Glutamatergic neuron (in vitro differentiated cells): ENCODE measurements at regions not wholly inside any gene's neighbourhood (a gene's known extent, or its start where the extent isn't known, plus 50 kb on each side); places are given as distances from the start of the nearest gene placed in this dataset.

Source experiments
- DNase-seq: peaks from one replicate; pipeline ENCODE4 v3.0.0; 2022
- H3K27ac Mint-ChIP-seq: one replicate; pipeline ENCODE4 v1.8.0; 2020; ENCODE audit warnings: mild to moderate bottlenecking, mixed read lengths, inconsistent platforms; ENCODE audit not compliant: unreplicated experiment
- H3K27me3 Mint-ChIP-seq: one replicate; pipeline ENCODE4 v1.8.0; 2020; ENCODE audit warnings: mild to moderate bottlenecking, moderate library complexity, mixed read lengths, inconsistent platforms; ENCODE audit not compliant: unreplicated experiment
- H3K36me3 Mint-ChIP-seq: one replicate; pipeline ENCODE4 v1.8.0; 2020; ENCODE audit warnings: mild to moderate bottlenecking, mixed read lengths, inconsistent platforms; ENCODE audit not compliant: unreplicated experiment
- H3K4me1 Mint-ChIP-seq: one replicate; pipeline ENCODE4 v1.8.0; 2020; ENCODE audit warnings: mild to moderate bottlenecking, low read depth, mixed read lengths, inconsistent platforms; ENCODE audit not compliant: unreplicated experiment
- H3K4me3 Mint-ChIP-seq: one replicate; pipeline ENCODE4 v1.8.0; 2020; ENCODE audit warnings: mild to moderate bottlenecking, mixed read lengths, inconsistent platforms; ENCODE audit not compliant: unreplicated experiment
- H3K9me3 Mint-ChIP-seq: one replicate; pipeline ENCODE4 v1.8.0; 2020; ENCODE audit warnings: mild to moderate bottlenecking, moderate library complexity, mixed read lengths, inconsistent platforms; ENCODE audit not compliant: unreplicated experiment
- TF ChIP-seq, protein P1 (sequence below): fragments of 200-600 bp; sonication (generic); IDR thresholded peaks from one replicate; pipeline ENCODE4 v1.5.0; 2021; ENCODE audit not compliant: partially characterized antibody, unreplicated experiment

DNA sequence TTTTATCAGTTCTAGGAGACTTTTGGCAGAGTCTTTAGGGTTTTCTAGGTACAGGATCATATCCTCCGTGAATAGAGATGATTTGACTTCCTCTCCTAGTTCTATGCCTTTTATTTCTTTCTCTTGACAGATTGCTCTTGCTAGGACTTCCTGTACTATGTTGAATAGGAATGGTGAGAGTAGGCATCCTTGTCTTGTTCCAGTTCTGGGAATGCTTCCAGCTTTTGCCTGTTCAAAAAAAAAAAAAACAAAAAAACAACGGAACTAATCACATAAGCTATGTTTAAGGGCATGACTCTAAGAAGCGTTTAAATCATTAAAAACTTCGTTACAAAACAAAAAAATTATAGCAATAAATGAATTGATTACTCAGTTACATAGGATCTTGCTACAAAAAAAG, 145.7 kb downstream of the NUP35 start:
- no peak for DNase-seq
- Mint-ChIP-seq H3K4me1 (no peaks in the 10 kb centered on the region), H3K9me3 (peaks cover 3% of the 10 kb centered on the region), H3K27me3 (no peaks in the 10 kb centered on the region), H3K4me3 (no peak overlapping the region), H3K36me3 (no peaks in the 10 kb centered on the region), H3K27ac (no peak overlapping the region)
- TF ChIP-seq, protein P1, sequence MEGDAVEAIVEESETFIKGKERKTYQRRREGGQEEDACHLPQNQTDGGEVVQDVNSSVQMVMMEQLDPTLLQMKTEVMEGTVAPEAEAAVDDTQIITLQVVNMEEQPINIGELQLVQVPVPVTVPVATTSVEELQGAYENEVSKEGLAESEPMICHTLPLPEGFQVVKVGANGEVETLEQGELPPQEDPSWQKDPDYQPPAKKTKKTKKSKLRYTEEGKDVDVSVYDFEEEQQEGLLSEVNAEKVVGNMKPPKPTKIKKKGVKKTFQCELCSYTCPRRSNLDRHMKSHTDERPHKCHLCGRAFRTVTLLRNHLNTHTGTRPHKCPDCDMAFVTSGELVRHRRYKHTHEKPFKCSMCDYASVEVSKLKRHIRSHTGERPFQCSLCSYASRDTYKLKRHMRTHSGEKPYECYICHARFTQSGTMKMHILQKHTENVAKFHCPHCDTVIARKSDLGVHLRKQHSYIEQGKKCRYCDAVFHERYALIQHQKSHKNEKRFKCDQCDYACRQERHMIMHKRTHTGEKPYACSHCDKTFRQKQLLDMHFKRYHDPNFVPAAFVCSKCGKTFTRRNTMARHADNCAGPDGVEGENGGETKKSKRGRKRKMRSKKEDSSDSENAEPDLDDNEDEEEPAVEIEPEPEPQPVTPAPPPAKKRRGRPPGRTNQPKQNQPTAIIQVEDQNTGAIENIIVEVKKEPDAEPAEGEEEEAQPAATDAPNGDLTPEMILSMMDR = no peak

DNA sequence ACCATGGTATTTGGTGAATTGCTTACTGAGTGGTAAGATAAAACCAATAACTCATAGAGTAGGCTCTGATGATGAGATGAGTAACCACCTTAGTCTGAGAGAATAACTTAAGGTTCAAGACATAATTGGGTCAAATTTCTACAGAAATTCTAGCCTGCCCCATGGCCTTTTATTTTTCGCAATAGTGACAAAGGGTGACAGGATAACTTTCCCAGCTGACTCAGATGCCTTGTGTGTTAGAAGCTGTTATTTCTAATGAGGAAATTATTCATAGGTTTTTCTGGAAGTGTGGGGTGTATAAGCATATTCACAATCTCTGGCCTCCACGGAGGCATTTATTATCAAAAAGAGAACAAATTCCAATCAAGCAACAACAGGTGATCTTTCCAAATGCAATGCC, 159.0 kb downstream of the NUP35 start:
- TF ChIP-seq, protein P1 = no peak
- DNase-seq = no peak
- Mint-ChIP-seq H3K9me3 (no peaks in the 10 kb centered on the region), H3K4me1 (no peaks in the 10 kb centered on the region), H3K27ac (no peak overlapping the region), H3K36me3 (no peaks in the 10 kb centered on the region), H3K27me3 (no peaks in the 10 kb centered on the region), H3K4me3 (no peak overlapping the region)

DNA sequence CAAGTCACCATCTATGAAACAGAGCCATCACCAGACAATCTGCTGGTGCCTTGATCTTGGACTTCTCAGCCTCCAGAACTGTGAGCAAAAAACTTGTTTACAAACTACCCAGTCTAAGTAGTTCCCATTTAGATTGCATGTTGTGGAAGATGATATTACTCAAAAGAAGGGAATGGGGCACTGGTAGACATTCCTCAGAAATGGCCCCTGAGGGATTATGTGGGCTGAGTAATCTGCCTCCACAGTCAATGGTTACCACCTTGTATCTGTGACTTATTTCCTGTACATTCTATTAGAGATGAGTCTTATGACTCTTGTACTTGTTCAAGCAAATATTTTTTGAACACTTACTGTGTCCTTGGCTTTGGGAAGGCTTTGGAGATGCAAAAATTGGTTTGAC, 160.4 kb downstream of the NUP35 start:
- H3K4me3 Mint-ChIP-seq = no peak overlapping the region
- no peak for DNase-seq
- H3K9me3 Mint-ChIP-seq = no peaks in the 10 kb centered on the region
- H3K27ac Mint-ChIP-seq = no peak overlapping the region
- H3K36me3 Mint-ChIP-seq = no peaks in the 10 kb centered on the region
- TF ChIP-seq, protein P1 = no peak
- H3K27me3 Mint-ChIP-seq = no peaks in the 10 kb centered on the region
- H3K4me1 Mint-ChIP-seq = no peaks in the 10 kb centered on the region

DNA sequence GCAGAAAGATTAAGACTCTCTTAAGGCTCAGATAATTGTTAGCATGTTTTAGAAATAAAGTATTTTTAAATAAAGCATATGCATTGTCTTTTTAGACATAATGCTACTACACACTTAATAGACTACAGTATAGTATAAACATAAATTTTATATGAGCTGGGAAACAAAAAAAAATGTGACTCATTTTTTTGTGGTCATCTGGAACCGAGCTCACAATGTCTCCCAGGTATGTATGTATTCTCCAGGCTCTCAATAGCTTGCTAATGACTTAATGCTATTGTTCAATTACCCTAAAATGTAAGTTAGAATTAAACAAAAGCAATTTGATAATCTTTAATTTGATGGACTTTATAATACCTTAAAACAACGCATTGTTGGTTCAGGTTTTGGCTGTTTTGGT, 167.2 kb downstream of the NUP35 start:
- H3K27me3 Mint-ChIP-seq = no peaks in the 10 kb centered on the region
- TF ChIP-seq, protein P1 = no peak
- H3K4me1 Mint-ChIP-seq = no peaks in the 10 kb centered on the region
- H3K4me3 Mint-ChIP-seq = no peak overlapping the region
- no peaks in the 10 kb centered on the region for H3K36me3 Mint-ChIP-seq
- no peak overlapping the region for H3K27ac Mint-ChIP-seq
- H3K9me3 Mint-ChIP-seq = peaks cover 3% of the 10 kb centered on the region
- no peak for DNase-seq

DNA sequence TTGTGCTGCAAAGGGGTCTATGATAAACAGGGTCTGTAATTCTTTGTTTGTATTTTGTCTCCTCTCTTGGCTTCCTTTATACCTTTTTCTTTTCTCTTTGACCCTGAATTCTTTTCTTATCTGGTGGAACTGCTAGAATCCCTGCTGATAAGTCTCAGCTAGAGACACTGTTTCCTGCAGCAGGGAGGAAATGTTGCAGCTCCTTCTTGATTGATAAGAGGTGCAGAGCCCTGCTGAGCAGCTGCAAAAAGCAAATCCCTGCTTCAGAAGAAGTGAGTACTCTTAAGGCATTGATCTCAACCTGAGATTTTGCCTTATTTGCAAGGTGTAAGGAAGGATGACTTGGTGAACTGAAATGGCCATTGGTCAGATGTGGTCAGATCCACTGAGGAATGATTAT, 167.8 kb downstream of the NUP35 start:
- peaks cover 3% of the 10 kb centered on the region for H3K9me3 Mint-ChIP-seq
- TF ChIP-seq, protein P1 = no peak
- H3K27me3 Mint-ChIP-seq = no peaks in the 10 kb centered on the region
- no peaks in the 10 kb centered on the region for H3K36me3 Mint-ChIP-seq
- no peak for DNase-seq
- H3K4me3 Mint-ChIP-seq = no peak overlapping the region
- H3K4me1 Mint-ChIP-seq = no peaks in the 10 kb centered on the region
- H3K27ac Mint-ChIP-seq = no peak overlapping the region
